HCT116 (cell line): ENCODE measurements at regions not wholly inside any gene's neighbourhood (a gene's known extent, or its start where the extent isn't known, plus 50 kb on each side); places are given as distances from the start of the nearest gene placed in this dataset.

Source experiments
- ATAC-seq: fragments of 200-7000 bp; cut with Tn5 transposase; 2 replicates; pipeline ENCODE4 v1.9.1; 2020; ENCODE audit warnings: mild to moderate bottlenecking, moderate library complexity
- BruUV-seq: library from RNA; stranded (reverse); fragments of 400-500 nt; replicated peaks from 2 replicates; lab custom pipeline; 2021; lab: Mats Ljungman, UMichigan
- CTCF ChIA-PET: fragments of 300-600 bp; sonication (Branson Sonifier 250); formaldehyde crosslinking; loops from one replicate; lab custom pipeline; 2021; ENCODE audit warnings: antibody characterized with exemption; lab: Charles Lee
- POLR2A ChIA-PET: fragments of 300-600, 350-600 bp; sonication (Branson Sonifier 250); formaldehyde crosslinking; loops from one replicate; lab custom pipeline; 2021; ENCODE audit warnings: antibody characterized with exemption; lab: Charles Lee
- RAD21 ChIA-PET, 2 experiments: fragments of 300-600 bp; sonication (Branson Sonifier 250); formaldehyde crosslinking; loops; one replicate each; lab custom pipeline; 2023; ENCODE audit warnings: low total read pairs in 2 of 2; ENCODE audit not compliant: uncharacterized antibody in 2 of 2, unreplicated experiment in 2 of 2, low non-redundant PET in 1 of 2; lab: Charles Lee
- DNase-seq: peaks from one replicate; pipeline ENCODE4 v3.0.0-alpha.2; 2010; ENCODE audit warnings: low read depth, low spot score
- H2AFZ ChIP-seq: fragments of 200-600 bp; shearing (Covaris generic), sonication (generic); 2 replicates; pipeline ENCODE4 v1.6.1; 2017; ENCODE audit warnings: low read depth, mixed run types, mixed read lengths, antibody characterized with exemption, low read length; ENCODE audit not compliant: poor library complexity, severe bottlenecking
- H3K27ac ChIP-seq: 2 replicates; pipeline ENCODE4 v1.5.1; 2012; ENCODE audit warnings: low read depth, low read length
- H3K27me3 ChIP-seq: fragments of 200-600 bp; sonication (generic); 2 replicates; pipeline ENCODE4 v1.6.1; 2016; ENCODE audit warnings: mixed run types, low read length, mixed read lengths; ENCODE audit not compliant: insufficient read depth
- H3K36me3 ChIP-seq, 2 experiments: fragments of 200-500 bp in 1 of 2; fragments of 200-600 bp in 1 of 2; sonication (Bioruptor generic) in 1 of 2; sonication (generic) in 1 of 2; 2 replicates each; pipeline versions ENCODE4 v1.5.1 to v1.6.1; 2014 to 2016; ENCODE audit warnings: low read length in 2 of 2, inconsistent platforms in 1 of 2, mixed read lengths in 1 of 2, mixed run types in 1 of 2; ENCODE audit not compliant: insufficient read depth in 2 of 2, control insufficient read depth in 1 of 2
- H3K4me1 ChIP-seq, 2 experiments: fragments of 200-600 bp in 1 of 2; sonication (generic) in 1 of 2; 2 replicates each; pipeline versions ENCODE4 v1.5.1 to v1.6.1; 2012 to 2017; ENCODE audit warnings: low read length in 2 of 2, inconsistent platforms in 1 of 2, mild to moderate bottlenecking in 1 of 2, mixed read lengths in 1 of 2, mixed run types in 1 of 2, moderate library complexity in 1 of 2; ENCODE audit not compliant: insufficient read depth in 2 of 2, control insufficient read depth in 1 of 2
- H3K4me2 ChIP-seq: fragments of 200-600 bp; sonication (generic); 2 replicates; pipeline ENCODE4 v1.6.1; 2017; ENCODE audit warnings: mixed run types, low read length, mixed read lengths
- H3K4me3 ChIP-seq, 2 experiments: fragments of 200-600 bp in 1 of 2; sonication (generic) in 1 of 2; replicated peaks in 1 of 2; 2 replicates each; pipeline ENCODE4 v1.5.1; 2011 to 2016; ENCODE audit warnings: low read length in 2 of 2, control low read depth in 1 of 2, low read depth in 1 of 2, mild to moderate bottlenecking in 1 of 2, mixed read lengths in 1 of 2, mixed run types in 1 of 2
- H3K79me2 ChIP-seq: fragments of 200-600 bp; sonication (generic); 2 replicates; pipeline ENCODE4 v1.6.1; 2017; ENCODE audit warnings: mild to moderate bottlenecking, mixed run types, low read length, moderate library complexity, mixed read lengths; ENCODE audit not compliant: insufficient read depth
- H3K9ac ChIP-seq: fragments of 200-600 bp; sonication (generic); 2 replicates; pipeline ENCODE4 v1.6.1; 2016; ENCODE audit warnings: low read length, mixed read lengths
- H3K9me2 ChIP-seq: fragments of 200-600 bp; sonication (generic), shearing (Covaris generic); 2 replicates; pipeline ENCODE4 v1.6.1; 2017; ENCODE audit warnings: mixed run types, mild to moderate bottlenecking, moderate library complexity; ENCODE audit not compliant: insufficient read depth
- H3K9me3 ChIP-seq, 2 experiments: fragments of 200-500 bp in 1 of 2; fragments of 200-600 bp in 1 of 2; sonication (Bioruptor generic) in 1 of 2; sonication (generic) in 1 of 2; 2 replicates each; pipeline ENCODE4 v1.6.1; 2014 to 2017; ENCODE audit warnings: low read length in 2 of 2, mixed read lengths in 2 of 2, inconsistent platforms in 1 of 2, low read depth in 1 of 2, mild to moderate bottlenecking in 1 of 2, mixed run types in 1 of 2, moderate library complexity in 1 of 2; ENCODE audit not compliant: control insufficient read depth in 1 of 2, insufficient read depth in 1 of 2
- H4K20me1 ChIP-seq: fragments of 200-600 bp; sonication (generic), shearing (Covaris generic); 2 replicates; pipeline ENCODE4 v1.6.1; 2017; ENCODE audit warnings: mixed run types, mild to moderate bottlenecking, moderate library complexity; ENCODE audit not compliant: insufficient read depth
- CEBPB ChIP-seq: IDR thresholded peaks from 2 replicates; pipeline ENCODE4 v1.6.1; 2012; ENCODE audit warnings: low read depth
- EGR1 ChIP-seq: IDR thresholded peaks from 2 replicates; pipeline ENCODE4 v1.6.1; 2012; ENCODE audit warnings: low read depth
- ELF1 ChIP-seq: IDR thresholded peaks from 2 replicates; pipeline ENCODE4 v1.6.1; 2012; ENCODE audit warnings: low read depth, borderline replicate concordance
- EZH2 ChIP-seq: fragments of 200-600 bp; sonication (generic); IDR thresholded peaks from 2 replicates; pipeline ENCODE4 v1.6.1; 2017; ENCODE audit warnings: antibody characterized with exemption, mixed run types
- EZH2phosphoT487 ChIP-seq: fragments of 200-600 bp; IDR thresholded peaks from 2 replicates; pipeline ENCODE4 v1.6.1; 2018; ENCODE audit warnings: antibody characterized with exemption, borderline replicate concordance
- JUND ChIP-seq: IDR thresholded peaks from 2 replicates; pipeline ENCODE4 v1.6.1; 2012
- MAX ChIP-seq: IDR thresholded peaks from 2 replicates; pipeline ENCODE4 v1.6.1; 2012
- POLR2AphosphoS5 ChIP-seq: IDR thresholded peaks from 2 replicates; pipeline ENCODE4 v1.6.1; 2011; ENCODE audit warnings: mild to moderate bottlenecking, low read depth, low read length, moderate library complexity
- SIN3A ChIP-seq: IDR thresholded peaks from 2 replicates; pipeline ENCODE4 v1.6.1; 2012; ENCODE audit warnings: low read depth
- SP1 ChIP-seq: IDR thresholded peaks from 2 replicates; pipeline ENCODE4 v1.6.1; 2012; ENCODE audit warnings: low read depth
- TCF7L2 ChIP-seq: IDR thresholded peaks from 2 replicates; pipeline ENCODE4 v1.7.0; 2011; ENCODE audit warnings: borderline replicate concordance, inconsistent platforms; ENCODE audit not compliant: insufficient read depth, insufficient read length; ENCODE audit errors: extremely low read depth
- YY1 ChIP-seq: IDR thresholded peaks from 2 replicates; pipeline ENCODE4 v1.6.1; 2011; ENCODE audit warnings: low read length, low read depth, moderate library complexity, mild to moderate bottlenecking; ENCODE audit not compliant: insufficient replicate concordance; ENCODE audit errors: extremely low read depth
- ZBTB33 ChIP-seq: IDR thresholded peaks from 2 replicates; pipeline ENCODE4 v1.6.1; 2011; ENCODE audit warnings: mild to moderate bottlenecking, low read length, moderate library complexity; ENCODE audit not compliant: insufficient replicate concordance; ENCODE audit errors: extremely low read depth
- ZFX ChIP-seq: fragments of 450-650 bp; IDR thresholded peaks from 2 replicates; pipeline ENCODE4 v1.6.1; 2017
- ZNF274 ChIP-seq: fragments of 200-500 bp; sonication (Bioruptor generic); IDR thresholded peaks from 2 replicates; pipeline ENCODE4 v1.6.1; 2014; ENCODE audit warnings: mild to moderate bottlenecking, low read depth, low read length, inconsistent platforms
- intact Hi-C: fragments of 100-400 bp; cut with micrococcal nuclease; formaldehyde crosslinking; loops from 2 replicates; pipeline ENCODE4 v1.10.0; 2022
- TF ChIP-seq, protein P1 (sequence below): IDR thresholded peaks from 2 replicates; pipeline ENCODE4 v1.6.1; 2012; ENCODE audit warnings: low read depth
- TF ChIP-seq, protein P2 (sequence below): IDR thresholded peaks from 2 replicates; pipeline ENCODE4 v1.6.1; 2012

DNA sequence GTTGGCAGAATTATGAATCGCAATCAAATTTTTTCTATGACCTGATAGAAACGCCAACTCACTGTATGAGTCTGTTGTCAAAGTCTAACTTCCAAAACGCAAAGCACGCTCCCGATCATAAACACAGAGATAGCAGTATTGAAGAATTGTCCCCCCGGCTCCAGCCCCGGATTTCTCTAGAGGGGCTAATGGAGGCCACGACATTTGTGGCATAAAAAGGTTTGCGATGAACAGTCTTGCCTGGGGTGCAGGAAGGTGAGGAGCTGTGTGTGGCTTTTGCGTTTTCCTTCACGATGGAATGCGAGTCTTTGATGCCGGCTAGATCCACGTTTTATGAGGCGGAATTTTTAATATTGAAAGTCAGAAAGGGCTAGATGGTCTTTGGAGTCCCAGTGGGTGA lies 183.0 kb downstream of the CRLF2 start:
- H3K36me3 ChIP-seq: no peaks in the 10 kb centered on the region
- H3K9me2 ChIP-seq: no peaks in the 10 kb centered on the region
- DNase-seq (no peak), ATAC-seq (no peak)
- no peak overlapping the region for H3K4me2 ChIP-seq
- H3K79me2 ChIP-seq: no peaks in the 10 kb centered on the region
- RAD21 ChIA-PET: no interaction called here
- intact Hi-C loops: no loop called here
- no TSS peak for BruUV-seq
- no peaks in the 10 kb centered on the region for H3K9me3 ChIP-seq
- no peaks in the 10 kb centered on the region for H3K27me3 ChIP-seq
- no peak overlapping the region for H3K27ac ChIP-seq
- no peak overlapping the region for H3K4me3 ChIP-seq
- TF ChIP-seq EGR1: no peak
- no peak for TF ChIP-seq SIN3A
- TF ChIP-seq SP1: no peak
- no peak for TF ChIP-seq ZFX
- no peak for TF ChIP-seq JUND
- CTCF ChIA-PET: no interaction called here
- no peaks in the 10 kb centered on the region for H4K20me1 ChIP-seq
- H3K9ac ChIP-seq: no peak overlapping the region
- H2AFZ ChIP-seq: no peak overlapping the region
- H3K4me1 ChIP-seq: no peaks in the 10 kb centered on the region
- POLR2A ChIA-PET: no interaction called here

- RAD21 ChIA-PET: no interaction called here
- no TSS peak for BruUV-seq
- CTCF ChIA-PET: no interaction called here
- TF ChIP-seq ZBTB33 (no peak), ELF1 (no peak), SIN3A (no peak), YY1 (no peak), EZH2phosphoT487 (no peak), MAX (no peak), TCF7L2 (no peak), CEBPB (no peak), POLR2AphosphoS5 (no peak), ZNF274 (no peak), EZH2 (no peak), JUND (no peak)
- TF ChIP-seq, protein P1, sequence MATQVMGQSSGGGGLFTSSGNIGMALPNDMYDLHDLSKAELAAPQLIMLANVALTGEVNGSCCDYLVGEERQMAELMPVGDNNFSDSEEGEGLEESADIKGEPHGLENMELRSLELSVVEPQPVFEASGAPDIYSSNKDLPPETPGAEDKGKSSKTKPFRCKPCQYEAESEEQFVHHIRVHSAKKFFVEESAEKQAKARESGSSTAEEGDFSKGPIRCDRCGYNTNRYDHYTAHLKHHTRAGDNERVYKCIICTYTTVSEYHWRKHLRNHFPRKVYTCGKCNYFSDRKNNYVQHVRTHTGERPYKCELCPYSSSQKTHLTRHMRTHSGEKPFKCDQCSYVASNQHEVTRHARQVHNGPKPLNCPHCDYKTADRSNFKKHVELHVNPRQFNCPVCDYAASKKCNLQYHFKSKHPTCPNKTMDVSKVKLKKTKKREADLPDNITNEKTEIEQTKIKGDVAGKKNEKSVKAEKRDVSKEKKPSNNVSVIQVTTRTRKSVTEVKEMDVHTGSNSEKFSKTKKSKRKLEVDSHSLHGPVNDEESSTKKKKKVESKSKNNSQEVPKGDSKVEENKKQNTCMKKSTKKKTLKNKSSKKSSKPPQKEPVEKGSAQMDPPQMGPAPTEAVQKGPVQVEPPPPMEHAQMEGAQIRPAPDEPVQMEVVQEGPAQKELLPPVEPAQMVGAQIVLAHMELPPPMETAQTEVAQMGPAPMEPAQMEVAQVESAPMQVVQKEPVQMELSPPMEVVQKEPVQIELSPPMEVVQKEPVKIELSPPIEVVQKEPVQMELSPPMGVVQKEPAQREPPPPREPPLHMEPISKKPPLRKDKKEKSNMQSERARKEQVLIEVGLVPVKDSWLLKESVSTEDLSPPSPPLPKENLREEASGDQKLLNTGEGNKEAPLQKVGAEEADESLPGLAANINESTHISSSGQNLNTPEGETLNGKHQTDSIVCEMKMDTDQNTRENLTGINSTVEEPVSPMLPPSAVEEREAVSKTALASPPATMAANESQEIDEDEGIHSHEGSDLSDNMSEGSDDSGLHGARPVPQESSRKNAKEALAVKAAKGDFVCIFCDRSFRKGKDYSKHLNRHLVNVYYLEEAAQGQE: no peak
- TF ChIP-seq, protein P2, sequence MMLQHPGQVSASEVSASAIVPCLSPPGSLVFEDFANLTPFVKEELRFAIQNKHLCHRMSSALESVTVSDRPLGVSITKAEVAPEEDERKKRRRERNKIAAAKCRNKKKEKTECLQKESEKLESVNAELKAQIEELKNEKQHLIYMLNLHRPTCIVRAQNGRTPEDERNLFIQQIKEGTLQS: no peak
Observed at GRCh38 chrX:1027680-1028079, 184.8 kb downstream of the CRLF2 start.

More at GRCh38 chrX:1027680-1028079, 184.8 kb downstream of the CRLF2 start:
- intact Hi-C loops: no loop called here
- no peak overlapping the region for H2AFZ ChIP-seq
- H3K27ac ChIP-seq: no peak overlapping the region
- H3K4me3 ChIP-seq: no peak overlapping the region
- H3K9ac ChIP-seq: no peak overlapping the region
- DNase-seq: no peak
- H3K4me1 ChIP-seq: no peaks in the 10 kb centered on the region
- H4K20me1 ChIP-seq: no peaks in the 10 kb centered on the region
- no peaks in the 10 kb centered on the region for H3K9me3 ChIP-seq
- no peak overlapping the region for H3K4me2 ChIP-seq
- POLR2A ChIA-PET: no interaction called here
- no peaks in the 10 kb centered on the region for H3K27me3 ChIP-seq
- no peaks in the 10 kb centered on the region for H3K36me3 ChIP-seq
- ATAC-seq: no peak
- no peaks in the 10 kb centered on the region for H3K9me2 ChIP-seq
- no peaks in the 10 kb centered on the region for H3K79me2 ChIP-seq
